ENCODE measurements at regions not wholly inside any gene's neighbourhood (a gene's known extent, or its start where the extent isn't known, plus 50 kb on each side); places are given as distances from the start of the nearest gene placed in this dataset.

- Mint-ChIP-seq H3K27ac (no peak overlapping the region), H3K27me3 (no peaks in the 10 kb centered on the region), H3K4me1 (peaks cover 13% of the 10 kb centered on the region), H3K4me3 (no peak overlapping the region), H3K36me3 (ENCODE audit: low read depth) (peaks cover 6% of the 10 kb centered on the region), H3K9me3 (no peaks in the 10 kb centered on the region)
- no peak for DNase-seq
- ChIA-PET CTCF (interaction anchor here (0.8 to 1.9 kb wide), 2 partner anchors 11 to 18 kb away, joined by 3 to 6 read pairs; no protein-coding TSS in a partner anchor), POLR2A (no interaction called here)
Measured at GRCh38 chr9:110114086-110114858, 93.7 kb downstream of the C9orf152 start.

GRCh38 chr9:110114859-110115201 is 93.1 kb downstream of the C9orf152 start:
- Mint-ChIP-seq H3K4me3 (no peak overlapping the region), H3K27me3 (no peaks in the 10 kb centered on the region), H3K4me1 (peaks cover 8% of the 10 kb centered on the region), H3K9me3 (no peaks in the 10 kb centered on the region), H3K27ac (no peak overlapping the region), H3K36me3 (ENCODE audit: low read depth) (peaks cover 6% of the 10 kb centered on the region)
- CTCF ChIA-PET, result no interaction called here
- no peak for DNase-seq
- POLR2A ChIA-PET, result no interaction called here

GRCh38 chr9:110115341-110115820 is 92.6 kb downstream of the C9orf152 start:
- CTCF ChIA-PET, result interaction anchor here (1.0 to 1.2 kb wide), 2 partner anchors 17 to 29 kb away, joined by 3 read pairs; no protein-coding TSS in a partner anchor
- H3K27ac Mint-ChIP-seq, result no peak overlapping the region
- no peak overlapping the region for H3K4me3 Mint-ChIP-seq
- DNase-seq, result no peak
- peaks cover 6% of the 10 kb centered on the region for H3K4me1 Mint-ChIP-seq
- POLR2A ChIA-PET, result no interaction called here
- H3K27me3 Mint-ChIP-seq, result no peaks in the 10 kb centered on the region
- H3K9me3 Mint-ChIP-seq, result no peaks in the 10 kb centered on the region
- peaks cover 6% of the 10 kb centered on the region for H3K36me3 Mint-ChIP-seq (ENCODE audit: low read depth)

GRCh38 chr9:110115826-110116542 is 92.0 kb downstream of the C9orf152 start:
- no peaks in the 10 kb centered on the region for H3K9me3 Mint-ChIP-seq
- ChIA-PET CTCF (interaction anchor here (0.7 to 1.2 kb wide), 3 partner anchors 16 to 31 kb away, joined by 3 to 5 read pairs (median 3); no protein-coding TSS in a partner anchor), POLR2A (no interaction called here)
- peaks cover 6% of the 10 kb centered on the region for H3K36me3 Mint-ChIP-seq (ENCODE audit: low read depth)
- DNase-seq, result no peak
- H3K4me3 Mint-ChIP-seq, result no peak overlapping the region
- peaks cover 6% of the 10 kb centered on the region for H3K4me1 Mint-ChIP-seq
- no peaks in the 10 kb centered on the region for H3K27me3 Mint-ChIP-seq
- no peak overlapping the region for H3K27ac Mint-ChIP-seq

- Mint-ChIP-seq H3K9me3 (no peaks in the 10 kb centered on the region), H3K4me1 (peaks cover 6% of the 10 kb centered on the region), H3K27me3 (no peaks in the 10 kb centered on the region), H3K4me3 (no peak overlapping the region), H3K36me3 (ENCODE audit: low read depth) (peaks cover 6% of the 10 kb centered on the region), H3K27ac (no peak overlapping the region)
- ChIA-PET CTCF (interaction anchor here (0.7 to 1.2 kb wide), 2 partner anchors 28 to 31 kb away, joined by 3 to 5 read pairs; no protein-coding TSS in a partner anchor), POLR2A (no interaction called here)
- DNase-seq, result no peak
Measured at GRCh38 chr9:110116543-110116885, 91.4 kb downstream of the C9orf152 start.

- Mint-ChIP-seq H3K4me1 (peaks cover 26% of the 10 kb centered on the region), H3K27ac (no peak overlapping the region), H3K27me3 (no peaks in the 10 kb centered on the region), H3K36me3 (ENCODE audit: low read depth) (peaks cover 3% of the 10 kb centered on the region), H3K9me3 (no peaks in the 10 kb centered on the region), H3K4me3 (no peak overlapping the region)
- ChIA-PET CTCF (interaction anchor here (0.6 kb wide), 1 partner anchor 353 kb away, joined by 3 read pairs; no protein-coding TSS in a partner anchor), POLR2A (interaction anchor here (0.9 kb wide), 1 partner anchor 21 kb away, joined by 3 read pairs; no protein-coding TSS in a partner anchor)
- DNase-seq, result no peak
Measured at GRCh38 chr9:110121170-110121569, 86.8 kb downstream of the C9orf152 start.

GRCh38 chr9:110123341-110124095 is 84.4 kb downstream of the C9orf152 start:
- H3K27ac Mint-ChIP-seq, result no peak overlapping the region
- H3K4me1 Mint-ChIP-seq, result peaks cover 37% of the 10 kb centered on the region
- no peaks in the 10 kb centered on the region for H3K27me3 Mint-ChIP-seq
- no peaks in the 10 kb centered on the region for H3K9me3 Mint-ChIP-seq
- CTCF ChIA-PET, result no interaction called here
- H3K4me3 Mint-ChIP-seq, result no peak overlapping the region
- DNase-seq, result no peak
- POLR2A ChIA-PET, result interaction anchor here (0.6 kb wide), 1 partner anchor 19 kb away, joined by 5 read pairs; no protein-coding TSS in a partner anchor
- peaks cover 3% of the 10 kb centered on the region for H3K36me3 Mint-ChIP-seq (ENCODE audit: low read depth)

- no peaks in the 10 kb centered on the region for H3K27me3 Mint-ChIP-seq
- POLR2A ChIA-PET, result no interaction called here
- peaks cover 37% of the 10 kb centered on the region for H3K4me1 Mint-ChIP-seq
- DNase-seq, result no peak
- CTCF ChIA-PET, result no interaction called here
- H3K27ac Mint-ChIP-seq, result no peak overlapping the region
- H3K9me3 Mint-ChIP-seq, result no peaks in the 10 kb centered on the region
- H3K36me3 Mint-ChIP-seq (ENCODE audit: low read depth), result peaks cover 3% of the 10 kb centered on the region
- no peak overlapping the region for H3K4me3 Mint-ChIP-seq
Measured at GRCh38 chr9:110124439-110124838, 83.5 kb downstream of the C9orf152 start.

- H3K9me3 Mint-ChIP-seq, result no peaks in the 10 kb centered on the region
- DNase-seq, result no peak
- no peaks in the 10 kb centered on the region for H3K27me3 Mint-ChIP-seq
- H3K4me1 Mint-ChIP-seq, result peaks cover 37% of the 10 kb centered on the region
- peaks cover 3% of the 10 kb centered on the region for H3K36me3 Mint-ChIP-seq (ENCODE audit: low read depth)
- ChIA-PET POLR2A (no interaction called here), CTCF (interaction anchor here (0.6 to 1.2 kb wide), 4 partner anchors 13 to 231 kb away, joined by 3 to 4 read pairs (median 3); no protein-coding TSS in a partner anchor)
- H3K27ac Mint-ChIP-seq, result peak overlapping the region; percentile 86
- H3K4me3 Mint-ChIP-seq, result no peak overlapping the region
Measured at GRCh38 chr9:110125207-110125751, 82.7 kb downstream of the C9orf152 start.

- Mint-ChIP-seq H3K27me3 (no peaks in the 10 kb centered on the region), H3K4me3 (peak overlapping the region; percentile 24), H3K36me3 (ENCODE audit: low read depth) (peaks cover 3% of the 10 kb centered on the region), H3K27ac (peak overlapping the region; percentile 86), H3K9me3 (no peaks in the 10 kb centered on the region), H3K4me1 (peaks cover 39% of the 10 kb centered on the region)
- DNase-seq, result no peak
- CTCF ChIA-PET, result interaction anchor here (0.6 to 1.2 kb wide), 5 partner anchors 12 to 231 kb away, joined by 3 to 4 read pairs (median 3); no protein-coding TSS in a partner anchor
- POLR2A ChIA-PET, result no interaction called here
Measured at GRCh38 chr9:110125763-110126351, 82.1 kb downstream of the C9orf152 start.

GRCh38 chr9:110126499-110126941 is 81.4 kb downstream of the C9orf152 start:
- peak overlapping the region; percentile 24 for H3K4me3 Mint-ChIP-seq
- peaks cover 7% of the 10 kb centered on the region for H3K36me3 Mint-ChIP-seq (ENCODE audit: low read depth)
- no peaks in the 10 kb centered on the region for H3K9me3 Mint-ChIP-seq
- H3K4me1 Mint-ChIP-seq, result peaks cover 41% of the 10 kb centered on the region
- H3K27me3 Mint-ChIP-seq, result no peaks in the 10 kb centered on the region
- CTCF ChIA-PET, result interaction anchor here (1.0 kb wide), 1 partner anchor 11 kb away, joined by 3 read pairs; no protein-coding TSS in a partner anchor
- POLR2A ChIA-PET, result no interaction called here
- H3K27ac Mint-ChIP-seq, result peak overlapping the region; percentile 86
- DNase-seq, result no peak

All from activated CD4-positive, alpha-beta T cell treated with anti-CD3 and anti-CD28 coated beads, Interleukin-2, amount 10 ng/mL, durations not matched to agents 7 days and 5 days (primary cell).